ENCODE measurements at regions not wholly inside any gene's neighbourhood (a gene's known extent, or its start where the extent isn't known, plus 50 kb on each side); places are given as distances from the start of the nearest gene placed in this dataset.

GRCh38 chr2:11953258-11953657, 206.8 kb downstream of the LPIN1 start:
- no peak for DNase-seq (ENCODE audit: low read depth)

DNA sequence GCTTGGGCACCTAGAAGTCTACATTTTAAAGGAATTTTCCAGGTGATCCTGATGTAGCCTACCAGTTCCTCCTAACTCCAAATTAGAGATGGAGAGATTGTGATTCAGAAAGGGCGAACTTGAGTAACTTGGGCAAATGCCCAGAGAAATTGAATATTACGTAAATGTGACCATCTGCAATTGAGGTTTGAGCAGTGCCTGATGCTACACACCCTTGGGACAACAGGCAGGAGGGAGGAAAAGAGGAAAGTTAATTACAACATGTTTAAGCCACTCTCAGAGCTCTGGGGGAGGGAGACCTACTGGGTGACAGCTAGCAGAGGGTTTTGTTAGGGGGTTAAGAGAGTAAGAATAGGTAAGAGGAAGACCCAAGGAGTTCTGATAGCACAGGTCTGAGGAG, 208.9 kb downstream of the LPIN1 start:
- no peak for DNase-seq (ENCODE audit: low read depth)

DNA sequence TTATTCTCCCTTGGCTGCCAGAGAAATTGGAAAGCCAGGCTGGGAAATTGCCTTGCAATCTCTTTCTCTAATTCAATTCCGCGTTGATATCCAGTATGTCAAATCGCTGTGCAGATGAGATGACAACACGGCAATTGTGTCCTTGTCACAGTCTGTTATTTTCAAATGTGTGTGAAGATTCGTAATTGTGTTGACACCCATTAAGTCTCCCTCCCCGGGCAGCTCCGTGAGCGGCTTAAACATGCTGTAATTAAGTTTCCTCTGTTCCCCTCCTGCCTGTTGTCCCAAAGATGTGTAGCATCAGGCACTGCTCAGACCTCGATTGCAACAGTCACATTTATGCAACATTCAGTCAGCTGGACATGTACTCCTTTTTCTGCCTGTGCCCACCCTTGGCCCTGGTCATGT, 209.5 kb downstream of the LPIN1 start:
- DNase-seq (ENCODE audit: low read depth), result no peak

- no peak for DNase-seq (ENCODE audit: low read depth)
Observed at GRCh38 chr2:11962707-11963328, 216.4 kb downstream of the LPIN1 start.

DNA sequence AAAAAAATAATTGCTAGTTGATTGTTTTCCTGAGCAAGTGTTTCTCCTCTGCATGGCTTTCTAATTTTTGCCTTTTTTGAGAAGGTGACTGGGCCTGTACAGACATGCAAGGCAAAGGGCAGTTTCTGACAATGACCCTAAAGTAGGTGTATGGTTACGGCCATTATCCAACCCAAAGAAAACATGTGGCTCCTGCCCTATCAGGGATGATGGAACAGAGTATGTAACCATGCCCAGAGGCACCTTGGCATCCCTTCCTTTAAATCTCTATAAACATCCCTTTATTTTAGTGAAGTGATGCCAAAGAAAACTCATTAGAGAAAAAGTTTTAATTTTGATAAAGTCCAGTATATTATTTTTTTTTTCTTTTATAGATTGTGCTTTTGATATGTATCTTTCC, 217.5 kb downstream of the LPIN1 start:
- DNase-seq (ENCODE audit: low read depth), result no peak

DNA sequence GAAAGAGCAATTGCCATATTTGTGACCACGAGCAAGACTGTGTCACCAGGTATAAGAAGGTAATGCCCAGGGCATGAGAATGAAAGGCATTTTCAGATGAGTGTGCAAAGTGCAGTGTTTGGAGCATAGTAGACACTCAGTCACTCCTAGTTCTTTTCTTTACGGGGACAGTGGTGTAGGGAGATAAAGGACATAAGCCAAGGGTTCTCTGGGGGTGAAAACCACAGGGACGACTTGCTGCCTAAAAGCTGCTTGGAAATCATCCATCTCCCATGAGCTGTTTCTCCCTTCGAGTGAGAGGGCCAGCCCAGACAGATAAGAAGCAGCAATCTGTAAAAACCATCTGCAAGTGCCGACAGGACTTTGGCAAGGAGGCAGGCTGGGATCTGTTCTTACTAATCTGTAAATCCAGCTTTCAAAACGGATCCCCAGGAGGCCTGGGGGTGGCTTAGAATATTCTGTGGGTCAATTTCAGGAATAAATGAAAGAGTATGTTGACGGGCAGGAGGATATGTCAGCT, 221.6 kb downstream of the LPIN1 start:
- no peak for DNase-seq (ENCODE audit: low read depth)

GRCh38 chr2:11968521-11968920, 222.1 kb downstream of the LPIN1 start:
- DNase-seq (ENCODE audit: low read depth), result no peak

GRCh38 chr2:11969774-11970173, 223.3 kb downstream of the LPIN1 start:
- no peak for DNase-seq (ENCODE audit: low read depth)

DNA sequence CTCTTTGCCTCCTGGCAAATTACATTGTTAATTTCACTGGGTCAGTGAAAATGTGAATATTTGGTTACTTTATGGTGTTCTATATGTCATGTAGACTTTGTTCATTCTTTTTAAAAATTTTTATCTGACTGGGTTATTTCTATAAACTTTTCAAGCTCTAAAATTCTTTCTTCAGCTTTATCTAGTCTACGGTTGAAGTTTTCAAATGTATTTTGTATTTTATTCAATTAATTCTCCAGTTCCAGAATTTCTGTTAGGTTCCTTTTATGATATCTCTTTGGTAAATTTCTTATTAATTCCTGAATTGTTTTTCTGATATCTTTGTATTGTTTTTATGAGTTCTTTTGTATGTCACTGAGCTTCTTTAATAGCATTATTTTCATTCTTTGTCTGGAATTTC, 228.1 kb downstream of the LPIN1 start:
- DNase-seq (ENCODE audit: low read depth), result no peak

GRCh38 chr2:11975373-11975772, 228.9 kb downstream of the LPIN1 start:
- DNase-seq (ENCODE audit: low read depth), result no peak

DNA sequence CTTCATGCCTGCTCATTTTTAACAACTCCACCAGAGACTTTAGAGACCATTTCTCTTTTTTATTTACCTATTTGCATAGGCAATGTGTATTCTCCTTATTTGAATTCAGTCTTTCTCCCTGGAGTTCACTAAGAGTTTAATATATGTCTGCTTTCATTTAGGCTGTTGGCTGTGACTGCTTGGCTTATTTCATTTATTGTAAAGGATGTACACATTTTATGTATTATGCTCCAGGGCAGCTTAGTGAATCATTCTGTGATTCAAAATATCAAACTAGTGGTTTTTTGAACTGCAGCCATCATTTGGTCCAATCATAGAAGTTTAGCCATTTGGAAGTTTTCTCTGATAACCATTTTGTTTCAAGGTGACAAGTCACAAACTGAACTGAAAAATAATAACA, 229.6 kb downstream of the LPIN1 start:
- no peak for DNase-seq (ENCODE audit: low read depth)

DNA sequence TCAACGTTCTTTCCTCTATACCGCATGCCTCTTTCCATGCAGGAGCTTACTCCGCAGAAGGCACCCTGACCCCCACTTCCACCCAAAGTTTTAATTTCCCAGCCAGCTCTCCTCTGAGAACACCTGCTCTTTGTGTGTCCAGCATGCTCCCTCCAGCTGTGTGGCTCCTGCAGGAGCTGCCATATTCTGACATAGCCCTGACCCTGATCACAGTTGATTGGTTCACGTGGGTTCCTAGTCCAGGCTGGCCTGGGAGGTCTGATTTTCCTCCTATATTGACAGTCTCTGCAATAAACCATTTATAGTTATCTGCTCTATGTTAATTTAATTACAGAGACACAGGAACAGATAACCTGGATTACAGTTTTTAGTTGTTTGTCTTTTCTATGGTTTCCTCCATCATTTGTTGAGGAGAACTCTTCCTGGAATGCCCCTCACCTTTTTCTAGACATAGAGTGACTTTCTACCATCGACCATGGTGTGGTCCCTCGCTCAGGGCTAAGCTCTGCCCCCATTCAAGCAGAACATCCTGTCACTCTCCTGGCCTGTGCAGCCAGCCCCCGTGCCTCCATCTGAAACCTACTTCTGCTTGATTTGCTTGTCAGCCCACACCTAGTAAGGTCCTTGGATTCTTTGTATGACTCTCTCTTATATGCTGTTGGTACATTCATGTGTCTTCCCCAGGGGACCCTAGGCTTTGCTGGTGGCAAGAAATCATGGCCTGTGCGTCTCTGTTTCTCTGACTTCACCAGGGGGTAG, 231.5 kb downstream of the LPIN1 start:
- DNase-seq (ENCODE audit: low read depth), result no peak

DNA sequence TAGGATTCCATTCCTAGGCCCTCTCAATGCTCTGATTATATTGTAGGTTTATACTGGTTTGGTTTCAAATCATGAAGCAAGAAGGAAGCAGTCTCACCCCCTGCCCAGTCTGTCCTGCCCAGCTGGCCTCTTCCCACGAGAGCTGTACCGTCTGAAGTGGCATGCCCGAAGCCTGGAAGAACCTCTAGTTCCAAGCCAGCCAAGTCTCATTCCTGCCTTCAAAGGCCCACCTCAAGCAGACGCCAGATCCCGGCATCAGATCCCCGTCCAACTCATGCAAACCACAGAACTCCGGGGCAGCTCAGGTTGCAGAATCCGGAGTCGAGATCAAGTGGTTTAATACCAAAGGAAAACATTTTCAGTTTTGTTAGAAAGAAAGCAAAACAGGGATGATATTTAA, 234.4 kb downstream of the LPIN1 start:
- no peak for DNase-seq (ENCODE audit: low read depth)

DNA sequence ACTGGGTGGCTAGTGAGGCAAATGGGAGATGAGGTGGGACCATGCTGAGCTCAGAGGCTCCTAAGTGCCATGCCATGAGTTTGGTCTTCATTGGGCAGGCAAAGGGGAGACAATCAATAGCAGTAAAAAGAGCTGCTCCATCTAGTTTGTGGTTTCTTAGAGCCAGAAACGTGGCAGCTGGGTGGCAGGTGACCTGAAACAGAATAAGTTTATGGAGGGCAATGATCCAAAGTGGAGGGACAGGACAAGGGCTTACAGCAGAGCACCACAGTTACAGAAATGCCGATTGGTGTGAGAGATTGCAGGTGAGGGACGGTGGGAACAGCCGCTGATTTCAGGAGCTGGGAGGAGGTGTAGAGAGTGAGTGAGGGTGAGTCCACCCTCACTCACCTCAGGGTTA, 237.0 kb downstream of the LPIN1 start:
- DNase-seq (ENCODE audit: low read depth), result no peak

- DNase-seq (ENCODE audit: low read depth), result no peak
Observed at GRCh38 chr2:11983870-11984269, 237.4 kb downstream of the LPIN1 start.

DNA sequence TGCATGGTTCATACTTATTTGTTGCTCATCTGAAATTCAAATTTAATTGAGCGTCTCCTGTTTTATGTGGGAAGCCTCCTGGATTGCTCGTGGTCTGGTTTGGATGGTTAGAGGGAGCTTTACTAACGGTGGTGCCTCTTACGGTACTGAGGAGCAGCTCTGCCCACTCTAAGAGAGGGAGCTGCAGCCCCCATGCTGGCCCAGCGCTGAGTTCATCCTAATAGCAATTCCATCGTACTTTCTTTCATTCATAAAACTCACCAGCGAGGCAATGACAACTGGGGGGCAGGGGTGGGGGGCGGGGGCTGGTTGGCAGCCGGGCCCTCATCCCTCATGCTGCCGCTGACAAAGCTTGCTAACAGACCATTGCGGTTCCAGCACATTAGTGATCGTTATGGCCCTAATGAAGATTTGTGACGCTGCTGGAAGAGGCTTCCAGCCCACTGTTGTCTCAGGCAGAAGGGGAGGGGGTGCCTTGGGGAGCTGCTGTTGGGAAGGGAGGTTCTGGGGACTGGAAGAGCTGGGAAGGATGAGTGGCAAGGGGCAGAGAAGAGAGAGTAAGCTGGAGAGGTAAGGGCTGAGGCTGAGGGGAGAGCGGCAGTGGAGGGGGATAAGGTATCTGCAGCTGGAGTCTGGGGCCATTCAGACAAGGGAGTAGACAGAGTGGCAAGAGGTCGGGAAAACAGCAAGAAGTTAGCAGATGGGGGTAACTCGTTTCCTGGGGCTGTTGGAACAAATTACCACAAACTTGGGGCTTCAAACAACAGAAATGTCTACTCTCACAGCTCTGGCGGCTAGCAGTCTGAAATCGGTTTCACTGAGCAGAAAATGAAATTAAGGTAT, 238.1 kb downstream of the LPIN1 start:
- no peak for DNase-seq (ENCODE audit: low read depth)

DNA sequence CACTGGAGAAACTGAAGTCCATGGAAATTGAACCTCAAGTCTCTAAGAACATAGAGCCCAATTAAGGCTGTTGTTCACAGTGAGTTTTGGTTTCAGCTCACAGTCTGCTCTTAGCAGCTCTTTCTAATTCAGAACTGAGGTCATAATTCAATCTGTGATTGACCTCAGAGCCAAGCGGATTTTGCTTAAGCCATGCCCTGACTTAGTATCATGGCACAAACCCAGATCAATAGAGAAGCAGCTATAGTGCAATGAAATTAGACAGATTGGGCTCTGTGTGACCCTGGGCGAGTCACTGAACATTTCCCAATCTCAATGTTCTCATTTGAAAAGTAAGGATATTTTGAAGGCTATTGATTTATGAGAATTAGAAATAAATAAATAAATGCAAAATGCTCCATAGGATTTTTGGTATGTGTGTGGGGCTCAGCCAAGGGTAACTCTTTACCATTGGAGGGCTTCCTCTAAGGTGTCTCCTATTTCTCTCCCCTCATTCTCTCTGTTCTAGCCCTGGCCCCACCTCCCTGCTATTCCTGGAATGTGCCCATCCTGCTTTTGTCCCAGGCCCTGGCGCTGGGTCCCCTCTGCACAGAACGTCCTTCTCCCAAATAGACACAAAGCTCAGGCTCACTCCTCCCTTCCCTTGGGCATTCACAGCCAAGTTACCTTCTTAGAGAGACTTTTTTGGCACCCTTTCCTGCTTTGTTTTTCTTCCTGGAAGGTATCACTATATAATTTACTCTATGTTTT, 239.6 kb downstream of the LPIN1 start:
- DNase-seq (ENCODE audit: low read depth), result no peak

DNA sequence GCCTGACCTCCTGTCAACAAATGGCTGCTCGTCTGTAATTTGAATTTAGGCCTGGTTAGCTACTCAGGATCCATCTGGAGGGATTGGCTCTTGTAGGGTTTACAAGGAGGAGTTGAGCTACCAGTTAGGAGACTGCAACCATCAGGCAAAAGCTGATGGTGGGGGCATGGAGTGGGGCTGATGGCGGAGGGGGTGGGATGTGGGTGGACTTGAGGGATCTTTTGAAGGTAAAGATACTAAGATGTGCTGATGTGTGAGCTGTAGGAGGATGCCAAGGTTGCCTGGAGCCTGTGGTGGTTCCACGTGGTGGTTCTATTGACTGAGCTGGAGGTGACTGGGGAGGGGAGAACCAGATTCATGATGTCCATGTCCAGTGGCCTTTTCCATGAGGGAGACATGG, 240.7 kb downstream of the LPIN1 start:
- DNase-seq (ENCODE audit: low read depth), result no peak

DNA sequence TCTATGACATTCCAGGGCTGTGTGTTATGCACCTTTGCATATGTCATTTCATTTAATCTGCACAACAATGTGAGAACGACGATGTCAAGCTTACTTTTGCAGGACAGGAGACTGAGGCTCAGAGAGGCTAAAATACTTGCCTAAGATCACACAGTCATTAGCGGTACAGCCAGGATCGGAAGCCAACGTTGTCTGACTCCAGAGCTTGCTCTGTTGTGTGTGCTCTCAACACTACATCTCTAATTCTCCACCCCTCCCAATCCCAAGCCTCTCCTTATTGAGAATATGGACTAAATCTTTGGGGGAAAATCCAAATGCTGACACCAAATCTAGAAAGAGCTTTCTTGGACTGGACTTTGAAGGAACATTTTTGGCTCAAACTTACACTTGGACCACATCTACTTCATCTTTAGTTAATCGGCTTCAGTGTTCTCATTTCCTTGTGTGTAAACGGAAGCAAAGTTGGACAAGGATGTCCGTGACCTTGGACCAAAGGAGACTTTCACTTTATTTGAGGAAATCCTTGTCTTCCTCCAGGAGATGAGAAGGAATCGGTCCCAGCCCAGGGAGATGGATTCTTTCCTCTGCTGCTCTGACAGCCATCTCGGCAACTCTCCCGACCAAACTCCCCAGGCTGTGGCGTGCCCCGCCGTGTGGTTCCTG, 242.4 kb downstream of the LPIN1 start:
- DNase-seq (ENCODE audit: low read depth), result no peak

- DNase-seq (ENCODE audit: low read depth), result no peak
Observed at GRCh38 chr2:11989354-11989703, 242.9 kb downstream of the LPIN1 start.

GRCh38 chr2:11990576-11990975, 244.1 kb downstream of the LPIN1 start:
- DNase-seq (ENCODE audit: low read depth), result no peak

DNA sequence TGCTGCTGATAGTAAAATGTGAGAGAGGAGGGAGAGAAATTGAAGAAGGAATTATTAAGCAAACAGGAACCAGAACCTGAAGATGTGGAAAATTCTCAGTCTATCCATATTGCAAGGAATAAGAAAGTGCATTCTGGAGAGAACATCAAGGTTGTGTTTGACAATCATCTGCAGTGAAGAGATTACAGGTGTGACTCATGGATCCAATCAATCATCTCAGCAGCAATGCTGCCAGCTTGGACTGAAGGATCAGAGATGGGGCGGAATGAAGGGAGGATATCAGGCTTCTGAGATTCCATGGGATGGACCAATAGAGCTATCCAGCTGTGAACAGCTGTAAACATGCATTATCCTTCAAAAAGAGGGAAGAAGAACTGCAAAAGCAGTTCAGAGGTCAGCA, 247.3 kb downstream of the LPIN1 start:
- DNase-seq (ENCODE audit: low read depth), result no peak
